ENCODE measurements at regions not wholly inside any gene's neighbourhood (a gene's known extent, or its start where the extent isn't known, plus 50 kb on each side); places are given as distances from the start of the nearest gene placed in this dataset.
A peak's percentile ranks its signal among the peaks of the same experiment; 100 is the strongest.
"Not testable (repeated sequence)": the region's sequence is repeated elsewhere in the genome, so short reads cannot be mapped to it uniquely, and the experiment has no call there.

DNA sequence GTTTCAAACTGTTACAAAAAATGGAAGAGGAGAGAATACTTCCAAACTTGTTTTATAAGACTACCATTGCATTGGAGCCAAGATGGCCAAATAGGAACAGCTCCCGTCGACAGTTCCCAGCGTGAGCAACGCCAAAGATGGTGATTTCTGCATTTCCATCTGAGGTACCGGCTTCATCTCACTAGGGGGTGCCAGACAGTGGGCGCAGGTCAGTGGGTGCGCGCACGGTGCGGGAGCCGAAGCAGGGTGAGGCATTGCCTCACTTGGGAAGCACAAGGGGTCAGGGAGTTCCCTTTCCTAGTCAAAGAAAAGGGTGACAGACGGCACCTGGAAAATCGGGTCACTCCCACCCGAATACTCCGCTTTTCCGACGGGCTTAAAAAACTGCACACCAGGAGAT, 149.7 kb upstream of the POF1B start:
- H3K9me3 ChIP-seq (ENCODE audit: control insufficient read depth, low read depth, low read length); H3K27me3 ChIP-seq (ENCODE audit: control insufficient read depth, insufficient read depth, low read length); H3K36me3 ChIP-seq (ENCODE audit: control insufficient read depth, low read depth, low read length); H3K27ac ChIP-seq (ENCODE audit: low read length); H3K4me1 ChIP-seq (ENCODE audit: control insufficient read depth, low read depth, low read length); H3K9ac ChIP-seq (ENCODE audit: low read length): not testable (repeated sequence)
- peak overlapping the region; percentile 45 for H3K4me3 ChIP-seq (ENCODE audit: low read length)

DNA sequence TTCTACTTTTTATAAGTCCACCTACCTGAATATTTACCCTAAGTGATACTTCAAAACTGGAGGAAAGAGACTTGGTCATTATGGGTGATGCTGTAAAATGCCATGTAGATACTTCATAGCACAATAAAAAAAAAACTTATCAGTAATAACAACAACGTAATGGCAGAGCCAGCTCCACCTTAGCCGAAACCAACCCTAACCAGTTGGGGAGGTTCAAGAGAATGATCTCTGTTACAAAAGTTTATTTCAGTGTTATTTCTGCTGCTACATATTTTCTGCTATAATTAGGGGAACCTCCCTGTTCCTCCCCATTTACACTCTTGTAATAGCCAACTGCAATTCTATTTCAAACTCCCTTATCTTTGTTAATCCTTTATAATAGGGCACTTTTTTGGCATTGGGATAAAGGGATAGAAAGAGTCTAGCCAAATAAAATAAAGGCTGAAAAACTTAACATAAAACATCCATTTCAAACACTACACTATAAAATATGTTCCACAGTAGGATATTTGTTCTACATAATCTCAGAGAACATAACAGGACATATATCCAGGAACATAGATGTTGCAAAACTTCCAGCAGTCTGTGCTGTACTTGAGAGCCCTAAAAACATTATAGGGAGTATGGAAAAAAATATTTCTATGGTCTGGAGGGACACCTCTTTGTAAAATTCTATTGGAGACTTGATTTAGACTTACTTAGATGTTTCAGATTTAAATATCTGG, 138.7 kb upstream of the POF1B start:
- H3K9me3 ChIP-seq (ENCODE audit: control insufficient read depth, low read depth, low read length), result peaks cover 6% of the 10 kb centered on the region
- no peak overlapping the region for H3K9ac ChIP-seq (ENCODE audit: low read length)
- no peaks in the 10 kb centered on the region for H3K36me3 ChIP-seq (ENCODE audit: control insufficient read depth, low read depth, low read length)
- H3K4me3 ChIP-seq (ENCODE audit: low read length), result no peak overlapping the region
- H3K4me1 ChIP-seq (ENCODE audit: control insufficient read depth, low read depth, low read length), result no peaks in the 10 kb centered on the region
- H3K27ac ChIP-seq (ENCODE audit: low read length), result no peak overlapping the region
- H3K27me3 ChIP-seq (ENCODE audit: control insufficient read depth, insufficient read depth, low read length), result no peaks in the 10 kb centered on the region

DNA sequence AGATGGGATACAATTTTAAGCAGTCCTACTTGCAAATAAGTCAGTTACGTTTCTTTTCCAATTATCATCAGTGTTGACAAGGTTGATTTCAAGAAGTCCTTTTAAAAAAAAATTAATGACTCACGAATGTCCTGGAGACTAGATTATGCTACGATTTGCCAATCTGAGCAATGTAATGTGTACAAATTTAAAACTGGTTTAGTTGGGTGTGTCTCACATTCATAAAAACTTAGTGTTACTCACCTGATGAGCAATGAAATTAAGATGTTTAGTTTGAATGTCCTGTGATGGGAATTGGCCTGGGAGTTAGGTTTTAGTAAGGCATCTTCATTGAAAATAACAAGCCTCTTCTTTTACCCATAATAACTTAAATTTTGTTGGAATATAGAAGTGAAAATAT, 136.7 kb upstream of the POF1B start:
- Histone ChIP-seq H3K9me3 (ENCODE audit: control insufficient read depth, low read depth, low read length) (peaks cover 5% of the 10 kb centered on the region), H3K9ac (ENCODE audit: low read length) (no peak overlapping the region), H3K4me3 (ENCODE audit: low read length) (no peak overlapping the region), H3K27ac (ENCODE audit: low read length) (no peak overlapping the region), H3K4me1 (ENCODE audit: control insufficient read depth, low read depth, low read length) (no peaks in the 10 kb centered on the region), H3K36me3 (ENCODE audit: control insufficient read depth, low read depth, low read length) (no peaks in the 10 kb centered on the region), H3K27me3 (ENCODE audit: control insufficient read depth, insufficient read depth, low read length) (no peaks in the 10 kb centered on the region)

DNA sequence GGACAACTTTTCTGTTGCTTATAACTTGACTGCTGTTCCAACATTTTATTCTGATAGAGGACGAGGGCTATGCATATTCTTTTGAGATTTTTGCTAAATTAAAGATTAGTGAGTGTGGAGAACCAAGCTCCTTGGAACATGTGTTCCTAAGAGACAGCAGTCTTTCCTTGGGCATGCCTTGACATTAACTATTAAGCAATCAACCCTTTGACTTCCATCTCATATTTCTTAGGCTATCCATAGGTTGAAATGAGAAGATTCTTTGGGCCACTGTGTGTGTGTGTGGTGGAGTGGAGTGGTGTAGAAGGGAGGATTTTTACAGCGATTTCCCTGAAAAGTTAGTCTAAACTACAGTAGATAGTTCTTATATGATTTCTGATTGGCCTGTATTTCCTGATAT, 127.4 kb upstream of the POF1B start:
- H3K9ac ChIP-seq (ENCODE audit: low read length), result no peak overlapping the region
- H3K4me3 ChIP-seq (ENCODE audit: low read length), result no peak overlapping the region
- H3K36me3 ChIP-seq (ENCODE audit: control insufficient read depth, low read depth, low read length), result no peaks in the 10 kb centered on the region
- no peaks in the 10 kb centered on the region for H3K4me1 ChIP-seq (ENCODE audit: control insufficient read depth, low read depth, low read length)
- H3K27me3 ChIP-seq (ENCODE audit: control insufficient read depth, insufficient read depth, low read length), result no peaks in the 10 kb centered on the region
- no peak overlapping the region for H3K27ac ChIP-seq (ENCODE audit: low read length)
- H3K9me3 ChIP-seq (ENCODE audit: control insufficient read depth, low read depth, low read length), result peaks cover 20% of the 10 kb centered on the region

DNA sequence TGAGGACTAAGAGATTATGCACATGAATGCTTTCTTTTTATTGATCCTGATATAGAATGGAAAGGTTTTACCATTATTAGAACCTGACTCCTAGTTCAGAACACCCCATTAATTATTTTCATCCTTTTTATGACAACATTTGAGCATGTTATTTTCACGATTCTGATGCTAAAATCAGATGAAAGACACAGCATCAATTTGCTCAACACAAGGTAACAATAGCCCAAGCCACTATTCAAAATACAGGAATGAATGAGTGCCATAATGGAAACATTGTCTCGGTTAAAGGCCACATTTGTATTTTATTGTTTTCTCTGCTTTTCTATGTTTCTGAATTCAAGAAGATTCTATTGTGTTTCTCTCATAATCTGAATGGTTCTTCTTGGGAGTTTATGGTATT, 126.3 kb upstream of the POF1B start:
- H3K4me1 ChIP-seq (ENCODE audit: control insufficient read depth, low read depth, low read length), result no peaks in the 10 kb centered on the region
- no peaks in the 10 kb centered on the region for H3K36me3 ChIP-seq (ENCODE audit: control insufficient read depth, low read depth, low read length)
- H3K27ac ChIP-seq (ENCODE audit: low read length), result no peak overlapping the region
- no peak overlapping the region for H3K9ac ChIP-seq (ENCODE audit: low read length)
- peaks cover 23% of the 10 kb centered on the region for H3K9me3 ChIP-seq (ENCODE audit: control insufficient read depth, low read depth, low read length)
- H3K27me3 ChIP-seq (ENCODE audit: control insufficient read depth, insufficient read depth, low read length), result no peaks in the 10 kb centered on the region
- no peak overlapping the region for H3K4me3 ChIP-seq (ENCODE audit: low read length)

DNA sequence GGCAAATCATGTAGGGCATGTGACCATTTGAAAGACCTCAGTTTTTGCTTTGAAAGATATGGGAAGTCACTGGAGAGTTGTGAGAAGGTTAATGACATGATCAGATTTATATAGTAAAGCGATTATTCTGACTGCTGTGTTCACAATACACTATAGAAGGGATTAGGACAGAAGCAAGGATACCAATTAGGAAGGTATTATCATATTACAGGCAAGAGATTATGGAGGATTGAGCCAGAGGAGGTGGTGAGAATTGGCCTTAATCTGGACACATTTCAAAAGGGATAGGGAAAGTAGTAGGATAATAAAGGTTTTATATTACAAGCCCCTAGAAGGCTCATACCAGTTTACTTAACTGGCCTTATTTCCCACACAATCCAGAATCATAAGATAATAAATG, 124.9 kb upstream of the POF1B start:
- H3K36me3 ChIP-seq (ENCODE audit: control insufficient read depth, low read depth, low read length), result no peaks in the 10 kb centered on the region
- H3K27ac ChIP-seq (ENCODE audit: low read length), result no peak overlapping the region
- H3K4me1 ChIP-seq (ENCODE audit: control insufficient read depth, low read depth, low read length), result no peaks in the 10 kb centered on the region
- H3K4me3 ChIP-seq (ENCODE audit: low read length), result no peak overlapping the region
- H3K27me3 ChIP-seq (ENCODE audit: control insufficient read depth, insufficient read depth, low read length), result no peaks in the 10 kb centered on the region
- no peak overlapping the region for H3K9ac ChIP-seq (ENCODE audit: low read length)
- H3K9me3 ChIP-seq (ENCODE audit: control insufficient read depth, low read depth, low read length), result peaks cover 18% of the 10 kb centered on the region

DNA sequence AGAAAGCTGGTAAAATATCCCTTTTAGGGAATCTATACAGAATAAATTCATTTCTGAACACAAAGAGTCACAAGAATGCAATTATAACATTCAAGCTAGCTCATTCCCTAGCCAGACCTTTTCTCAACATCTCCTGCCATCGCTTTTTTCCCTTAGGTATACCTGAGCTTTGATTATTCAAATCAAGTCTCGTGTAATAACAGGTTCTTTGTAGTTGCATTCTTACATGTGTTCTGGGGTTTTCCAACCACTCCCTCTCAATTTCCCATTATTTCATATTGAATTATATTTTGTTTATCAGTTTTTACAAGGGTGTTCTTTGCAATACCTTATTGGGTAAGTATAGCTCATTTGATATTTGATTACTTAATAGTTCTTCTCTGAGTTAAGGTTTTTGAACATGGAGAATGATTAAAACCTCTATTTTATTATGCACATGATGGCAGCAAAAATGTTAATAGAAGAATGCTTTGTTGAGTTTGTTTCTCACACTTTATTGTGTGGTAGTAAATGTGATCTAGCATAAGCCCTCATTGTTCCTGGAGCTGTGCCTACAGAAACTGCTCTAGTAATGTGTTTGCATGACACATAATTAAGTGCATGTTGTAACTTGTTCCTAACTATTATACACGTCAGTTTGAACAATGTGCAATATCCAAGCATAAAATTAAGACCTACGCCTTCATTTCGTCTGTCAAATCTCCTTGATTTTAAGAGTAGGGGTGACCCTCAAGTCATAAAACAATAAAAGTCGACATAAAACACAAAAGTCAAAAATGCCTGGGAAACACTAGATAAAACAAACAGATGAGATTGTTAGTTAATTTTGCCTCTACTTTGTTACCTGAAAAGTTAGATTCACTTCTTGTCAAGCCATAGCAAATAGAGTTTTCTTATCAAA, 124.0 kb upstream of the POF1B start:
- Histone ChIP-seq H3K36me3 (ENCODE audit: control insufficient read depth, low read depth, low read length) (no peaks in the 10 kb centered on the region), H3K27ac (ENCODE audit: low read length) (no peak overlapping the region), H3K27me3 (ENCODE audit: control insufficient read depth, insufficient read depth, low read length) (no peaks in the 10 kb centered on the region), H3K9ac (ENCODE audit: low read length) (no peak overlapping the region), H3K4me3 (ENCODE audit: low read length) (no peak overlapping the region), H3K9me3 (ENCODE audit: control insufficient read depth, low read depth, low read length) (peaks cover 12% of the 10 kb centered on the region), H3K4me1 (ENCODE audit: control insufficient read depth, low read depth, low read length) (no peaks in the 10 kb centered on the region)

DNA sequence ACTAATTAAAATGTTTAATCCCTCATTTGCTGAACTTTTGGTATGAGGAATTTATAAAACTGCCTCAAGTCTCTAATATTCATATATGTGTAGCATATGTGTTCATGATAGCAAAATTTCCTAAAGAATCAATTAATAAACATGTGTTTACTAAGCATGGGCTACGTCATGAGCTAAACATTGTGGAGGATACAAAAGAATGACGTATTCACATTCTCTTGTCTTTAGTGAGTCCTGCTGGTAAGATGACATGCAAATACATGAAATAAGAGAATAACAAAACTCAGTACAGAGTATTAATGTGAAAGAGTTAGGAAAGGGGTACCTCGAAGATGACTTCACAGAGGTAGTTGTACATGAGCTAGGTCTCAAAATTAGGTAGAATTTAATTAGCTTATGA, 121.9 kb upstream of the POF1B start:
- Histone ChIP-seq H3K9me3 (ENCODE audit: control insufficient read depth, low read depth, low read length) (peaks cover 8% of the 10 kb centered on the region), H3K4me3 (ENCODE audit: low read length) (no peak overlapping the region), H3K9ac (ENCODE audit: low read length) (no peak overlapping the region), H3K27ac (ENCODE audit: low read length) (no peak overlapping the region), H3K36me3 (ENCODE audit: control insufficient read depth, low read depth, low read length) (no peaks in the 10 kb centered on the region), H3K4me1 (ENCODE audit: control insufficient read depth, low read depth, low read length) (no peaks in the 10 kb centered on the region), H3K27me3 (ENCODE audit: control insufficient read depth, insufficient read depth, low read length) (no peaks in the 10 kb centered on the region)

DNA sequence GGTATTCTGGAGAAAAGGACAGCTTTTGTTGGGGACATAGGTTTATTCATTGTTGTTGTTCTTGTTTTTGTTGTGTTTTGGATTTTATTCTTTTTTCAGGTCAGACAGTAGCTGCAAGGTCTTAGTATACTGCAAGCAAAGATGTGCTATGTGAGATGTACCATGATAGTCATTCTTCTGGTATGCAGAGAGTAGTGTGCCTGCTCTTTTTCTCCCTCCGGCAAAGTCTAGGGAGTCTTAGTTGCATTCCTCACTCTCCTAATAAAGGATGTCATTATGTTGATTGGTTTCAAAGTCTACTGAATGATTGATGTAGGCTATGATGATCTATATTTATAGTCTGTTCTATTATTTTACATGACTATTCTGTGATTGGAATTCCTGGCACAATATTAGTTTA, 119.9 kb upstream of the POF1B start:
- H3K36me3 ChIP-seq (ENCODE audit: control insufficient read depth, low read depth, low read length), result no peaks in the 10 kb centered on the region
- no peaks in the 10 kb centered on the region for H3K27me3 ChIP-seq (ENCODE audit: control insufficient read depth, insufficient read depth, low read length)
- no peak overlapping the region for H3K27ac ChIP-seq (ENCODE audit: low read length)
- H3K4me3 ChIP-seq (ENCODE audit: low read length), result no peak overlapping the region
- no peaks in the 10 kb centered on the region for H3K4me1 ChIP-seq (ENCODE audit: control insufficient read depth, low read depth, low read length)
- H3K9ac ChIP-seq (ENCODE audit: low read length), result no peak overlapping the region
- H3K9me3 ChIP-seq (ENCODE audit: control insufficient read depth, low read depth, low read length), result peaks cover 9% of the 10 kb centered on the region

DNA sequence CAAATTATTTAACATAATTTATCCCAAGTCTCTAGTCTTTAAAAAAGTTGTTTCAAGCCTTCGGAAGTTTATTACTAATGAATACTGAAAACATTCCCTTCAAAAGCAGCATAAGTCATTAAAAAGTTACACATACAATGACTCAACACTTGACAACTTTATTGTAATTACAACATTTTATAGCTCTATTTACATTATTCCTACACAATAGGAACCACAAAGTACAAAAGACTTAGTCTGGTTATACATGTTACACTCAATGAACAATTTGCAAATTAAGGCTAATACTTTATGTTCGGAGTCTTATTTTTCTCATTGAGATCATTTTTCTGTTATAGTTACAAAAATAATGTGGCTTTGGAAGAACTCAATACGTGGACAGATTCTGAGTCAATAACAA, 114.4 kb upstream of the POF1B start:
- H3K36me3 ChIP-seq (ENCODE audit: control insufficient read depth, low read depth, low read length), result no peaks in the 10 kb centered on the region
- H3K27me3 ChIP-seq (ENCODE audit: control insufficient read depth, insufficient read depth, low read length), result no peaks in the 10 kb centered on the region

DNA sequence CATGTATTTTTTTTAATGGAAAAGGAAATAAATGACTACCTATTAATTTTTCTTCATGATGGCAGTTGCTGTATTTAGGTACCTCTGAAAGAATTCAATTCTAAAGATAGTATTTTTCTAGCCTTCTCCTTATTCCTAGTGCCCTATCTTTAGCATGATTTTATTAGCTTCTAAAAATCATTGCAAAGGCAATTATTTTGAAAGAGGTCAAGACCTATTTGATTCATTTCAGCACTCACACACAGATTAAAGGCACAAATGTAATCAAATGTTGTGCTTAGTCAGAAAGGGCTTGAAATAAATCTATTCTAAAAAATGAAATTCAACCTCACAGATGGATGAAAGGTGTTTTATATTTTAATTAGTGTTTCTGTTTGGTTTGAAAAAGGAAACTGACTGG, 74.8 kb upstream of the POF1B start:
- Histone ChIP-seq H3K27me3 (ENCODE audit: control insufficient read depth, insufficient read depth, low read length) (no peaks in the 10 kb centered on the region), H3K9me3 (ENCODE audit: control insufficient read depth, low read depth, low read length) (peaks cover 14% of the 10 kb centered on the region), H3K4me3 (ENCODE audit: low read length) (no peak overlapping the region), H3K9ac (ENCODE audit: low read length) (no peak overlapping the region), H3K4me1 (ENCODE audit: control insufficient read depth, low read depth, low read length) (no peaks in the 10 kb centered on the region), H3K27ac (ENCODE audit: low read length) (no peak overlapping the region), H3K36me3 (ENCODE audit: control insufficient read depth, low read depth, low read length) (no peaks in the 10 kb centered on the region)

More for the DNA sequence above, 114.4 kb upstream of the POF1B start:
- H3K27ac ChIP-seq (ENCODE audit: low read length), result no peak overlapping the region
- peaks cover 13% of the 10 kb centered on the region for H3K9me3 ChIP-seq (ENCODE audit: control insufficient read depth, low read depth, low read length)
- no peak overlapping the region for H3K9ac ChIP-seq (ENCODE audit: low read length)
- no peak overlapping the region for H3K4me3 ChIP-seq (ENCODE audit: low read length)
- H3K4me1 ChIP-seq (ENCODE audit: control insufficient read depth, low read depth, low read length), result no peaks in the 10 kb centered on the region

DNA sequence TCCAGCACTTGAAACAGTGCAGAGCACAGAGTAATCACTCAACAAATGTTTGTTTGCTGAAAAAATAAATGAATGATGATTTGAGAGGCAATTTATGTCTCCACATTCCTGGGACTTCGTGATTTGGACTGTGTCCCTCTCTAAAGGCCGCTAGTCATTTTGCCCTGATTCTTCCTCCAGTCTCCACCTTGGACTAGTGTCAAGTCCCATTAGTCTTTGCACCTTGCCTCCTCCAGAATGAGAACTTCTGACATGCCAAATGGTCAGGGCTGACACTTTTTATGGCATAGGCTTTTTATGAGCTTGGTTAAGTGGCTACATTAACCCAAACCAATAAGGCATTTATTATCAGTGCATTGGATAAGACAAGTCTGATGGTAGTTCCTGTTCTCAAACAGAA, 65.1 kb upstream of the POF1B start:
- Histone ChIP-seq H3K4me3 (ENCODE audit: low read length) (no peak overlapping the region), H3K36me3 (ENCODE audit: control insufficient read depth, low read depth, low read length) (no peaks in the 10 kb centered on the region), H3K4me1 (ENCODE audit: control insufficient read depth, low read depth, low read length) (no peaks in the 10 kb centered on the region), H3K9me3 (ENCODE audit: control insufficient read depth, low read depth, low read length) (peaks cover 38% of the 10 kb centered on the region), H3K9ac (ENCODE audit: low read length) (no peak overlapping the region), H3K27ac (ENCODE audit: low read length) (no peak overlapping the region), H3K27me3 (ENCODE audit: control insufficient read depth, insufficient read depth, low read length) (no peaks in the 10 kb centered on the region)
